ENCODE measurements at regions not wholly inside any gene's neighbourhood (a gene's known extent, or its start where the extent isn't known, plus 50 kb on each side); places are given as distances from the start of the nearest gene placed in this dataset.

DNA sequence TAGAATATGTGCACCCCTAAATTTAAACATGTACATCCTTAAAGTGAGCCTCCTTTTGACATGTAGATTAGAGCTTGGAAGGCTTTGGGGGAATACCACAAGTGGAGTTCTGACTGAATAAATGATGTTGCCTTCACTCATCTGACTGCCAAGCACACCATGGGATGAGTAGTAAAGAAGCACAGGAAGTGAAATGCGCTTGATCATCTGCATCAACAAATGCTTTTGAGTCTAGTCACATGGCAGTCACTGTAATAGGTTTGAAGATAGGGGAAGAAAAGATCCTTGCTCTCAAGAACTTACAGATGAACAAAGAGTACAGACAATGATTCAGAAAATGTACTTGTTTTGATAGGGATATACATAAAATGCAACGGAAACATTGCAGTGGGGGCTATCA is 62.0 kb upstream of the STARD4 start:
- TF ChIP-seq GATA3 (IDR thresholded peaks at IDR 0.05; ENCODE audit: low read depth, low read length) (no peak), GATA2 (IDR thresholded peaks at IDR 0.05; ENCODE audit: low read depth, low read length) (no peak)

Data from SH-SY5Y (cell line).